K562 (cell line): ENCODE measurements at regions not wholly inside any gene's neighbourhood (a gene's known extent, or its start where the extent isn't known, plus 50 kb on each side); places are given as distances from the start of the nearest gene placed in this dataset.

Experiments
- CBX8 ChIP-seq: fragments of 200-600 bp; sonication (generic); IDR thresholded peaks from 2 replicates; pipeline ENCODE4 v1.6.1; 2012; ENCODE audit warnings: borderline replicate concordance, mixed run types, low read depth, mild to moderate bottlenecking, moderate library complexity, mixed read lengths, low read length, control low read depth, inconsistent platforms; ENCODE audit not compliant: poor library complexity, severe bottlenecking; ENCODE audit errors: extremely low read depth
- CHD1 ChIP-seq: fragments of 200-600 bp; sonication (generic); IDR thresholded peaks from one replicate; pipeline ENCODE4 v1.6.1; 2012; ENCODE audit warnings: mild to moderate bottlenecking, moderate library complexity, low read length, inconsistent platforms
- CREM ChIP-seq: IDR thresholded peaks from 2 replicates; pipeline ENCODE4 v1.6.1; 2014; ENCODE audit warnings: antibody characterized with exemption, low read depth
- EZH2 ChIP-seq: IDR thresholded peaks from 2 replicates; pipeline ENCODE4 v1.6.1; 2012; ENCODE audit warnings: low read depth, mild to moderate bottlenecking, inconsistent platforms, low read length, borderline replicate concordance
- NBN ChIP-seq: fragments of 450-650 bp; IDR thresholded peaks from 2 replicates; pipeline ENCODE4 v1.6.1; 2016; ENCODE audit warnings: low read depth, mild to moderate bottlenecking
- NFE2 ChIP-seq: IDR thresholded peaks from 2 replicates; pipeline ENCODE4 v1.6.1; 2014; ENCODE audit warnings: antibody characterized with exemption, low read depth
- NR4A1 ChIP-seq, 2 experiments: fragments of 250-450 bp in 1 of 2; fragments of 450-650 bp in 1 of 2; sonication (Bioruptor Pico) in 1 of 2; IDR thresholded peaks; 2 replicates each; pipeline versions ENCODE4 v1.4.0 to v1.6.1; 2016 to 2020; ENCODE audit warnings: mild to moderate bottlenecking in 2 of 2, missing compliant biosample characterization in 1 of 2, missing genetic modification characterization in 1 of 2, moderate library complexity in 1 of 2
- POLR2AphosphoS5 ChIP-seq: IDR thresholded peaks from 2 replicates; pipeline ENCODE4 v1.6.1; 2011; ENCODE audit warnings: mild to moderate bottlenecking, low read depth, low read length, moderate library complexity; ENCODE audit not compliant: control insufficient read depth, insufficient read depth
- PRPF4 ChIP-seq: fragments of 200-400 bp; formaldehyde crosslinking; IDR thresholded peaks from one replicate; pipeline ENCODE4 v1.6.1; 2017; ENCODE audit warnings: low read length, low read depth, mild to moderate bottlenecking; ENCODE audit not compliant: insufficient read depth, poor library complexity, severe bottlenecking
- RAD21 ChIP-seq, 2 experiments: fragments of 250-450 bp in 1 of 2; fragments of 450-650 bp in 1 of 2; sonication (Bioruptor Pico) in 1 of 2; formaldehyde crosslinking in 1 of 2; IDR thresholded peaks in 1 of 2; conservative IDR thresholded peaks in 1 of 2; 2 replicates each; pipeline versions ENCODE4 v1.4.0 to v1.8.0; 2020 to 2022; ENCODE audit warnings: mild to moderate bottlenecking in 2 of 2, moderate library complexity in 1 of 2
- ZNF408 ChIP-seq: fragments of 250-450 bp; sonication (Bioruptor Pico); IDR thresholded peaks from 2 replicates; pipeline ENCODE4 v1.4.0; 2020; ENCODE audit warnings: low read depth, mild to moderate bottlenecking, moderate library complexity
- TF ChIP-seq, protein P1 (sequence below), 3 experiments: IDR thresholded peaks in 2 of 3; conservative IDR thresholded peaks in 1 of 3; 2 replicates each; pipeline ENCODE4 v1.5.1; 2011 to 2012; ENCODE audit warnings: low read length in 3 of 3, mild to moderate bottlenecking in 3 of 3, control low read depth in 2 of 3, improper control_type of control experiment in 1 of 3, inconsistent platforms in 1 of 3, low read depth in 1 of 3, mixed read lengths in 1 of 3, moderate library complexity in 1 of 3; ENCODE audit not compliant: insufficient read depth in 2 of 3
- TF ChIP-seq, protein P2 (sequence below), 2 experiments: fragments of 450-650 bp; formaldehyde crosslinking in 1 of 2; IDR thresholded peaks; 2 replicates each; pipeline versions ENCODE4 v1.4.0 to v1.6.1; 2014 to 2020; ENCODE audit warnings: mild to moderate bottlenecking in 2 of 2, borderline replicate concordance in 1 of 2, low read depth in 1 of 2
- TF ChIP-seq, protein P3 (sequence below), 2 experiments: IDR thresholded peaks; 2 replicates each; pipeline ENCODE4 v1.6.1; 2012; ENCODE audit warnings: improper control_type of control experiment in 2 of 2, low read depth in 2 of 2, low read length in 2 of 2, borderline replicate concordance in 1 of 2

DNA sequence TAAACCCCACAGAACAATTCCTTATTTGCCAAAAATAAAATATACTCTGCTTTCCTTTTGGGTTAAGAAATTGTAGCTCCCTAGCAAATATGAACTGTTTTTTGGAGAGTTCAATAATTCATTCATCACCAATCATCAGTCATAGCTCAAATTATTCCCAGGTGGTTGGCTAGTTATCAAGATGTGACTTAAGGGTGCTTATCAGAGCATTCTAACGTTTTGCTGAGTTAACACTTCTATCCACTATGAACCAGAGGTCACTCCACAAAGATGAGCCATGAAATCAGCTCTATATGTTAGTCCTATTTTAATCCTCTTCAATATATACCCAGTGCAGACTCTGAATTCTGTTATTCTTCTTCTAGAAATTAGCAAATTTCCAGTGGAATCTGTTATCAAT, 379.1 kb downstream of the TENT5A start:
- TF ChIP-seq EZH2 (no peak), CHD1 (no peak), CREM (no peak), PRPF4 (no peak), NBN (no peak), NFE2 (no peak), RAD21 (CRISPR knock-in tag; conservative IDR thresholded peaks at IDR 0.05 in 1 of 2, IDR thresholded peaks at IDR 0.05 in 1 of 2) (no peak), POLR2AphosphoS5 (no peak), NR4A1 (CRISPR knock-in tag; IDR thresholded peaks at IDR 0.05) (no peak), NR4A1 (tag; IDR thresholded peaks at IDR 0.05) (no peak), ZNF408 (CRISPR knock-in tag) (no peak), CBX8 (no peak)
- TF ChIP-seq, protein P1, sequence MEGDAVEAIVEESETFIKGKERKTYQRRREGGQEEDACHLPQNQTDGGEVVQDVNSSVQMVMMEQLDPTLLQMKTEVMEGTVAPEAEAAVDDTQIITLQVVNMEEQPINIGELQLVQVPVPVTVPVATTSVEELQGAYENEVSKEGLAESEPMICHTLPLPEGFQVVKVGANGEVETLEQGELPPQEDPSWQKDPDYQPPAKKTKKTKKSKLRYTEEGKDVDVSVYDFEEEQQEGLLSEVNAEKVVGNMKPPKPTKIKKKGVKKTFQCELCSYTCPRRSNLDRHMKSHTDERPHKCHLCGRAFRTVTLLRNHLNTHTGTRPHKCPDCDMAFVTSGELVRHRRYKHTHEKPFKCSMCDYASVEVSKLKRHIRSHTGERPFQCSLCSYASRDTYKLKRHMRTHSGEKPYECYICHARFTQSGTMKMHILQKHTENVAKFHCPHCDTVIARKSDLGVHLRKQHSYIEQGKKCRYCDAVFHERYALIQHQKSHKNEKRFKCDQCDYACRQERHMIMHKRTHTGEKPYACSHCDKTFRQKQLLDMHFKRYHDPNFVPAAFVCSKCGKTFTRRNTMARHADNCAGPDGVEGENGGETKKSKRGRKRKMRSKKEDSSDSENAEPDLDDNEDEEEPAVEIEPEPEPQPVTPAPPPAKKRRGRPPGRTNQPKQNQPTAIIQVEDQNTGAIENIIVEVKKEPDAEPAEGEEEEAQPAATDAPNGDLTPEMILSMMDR (IDR thresholded peaks at IDR 0.05 in 2 of 3, conservative IDR thresholded peaks at IDR 0.05 in 1 of 3; ENCODE audit: insufficient read depth in 2 of 3, low read depth in 1 of 3, low read length in 3 of 3), result no peak
- TF ChIP-seq, protein P2, sequence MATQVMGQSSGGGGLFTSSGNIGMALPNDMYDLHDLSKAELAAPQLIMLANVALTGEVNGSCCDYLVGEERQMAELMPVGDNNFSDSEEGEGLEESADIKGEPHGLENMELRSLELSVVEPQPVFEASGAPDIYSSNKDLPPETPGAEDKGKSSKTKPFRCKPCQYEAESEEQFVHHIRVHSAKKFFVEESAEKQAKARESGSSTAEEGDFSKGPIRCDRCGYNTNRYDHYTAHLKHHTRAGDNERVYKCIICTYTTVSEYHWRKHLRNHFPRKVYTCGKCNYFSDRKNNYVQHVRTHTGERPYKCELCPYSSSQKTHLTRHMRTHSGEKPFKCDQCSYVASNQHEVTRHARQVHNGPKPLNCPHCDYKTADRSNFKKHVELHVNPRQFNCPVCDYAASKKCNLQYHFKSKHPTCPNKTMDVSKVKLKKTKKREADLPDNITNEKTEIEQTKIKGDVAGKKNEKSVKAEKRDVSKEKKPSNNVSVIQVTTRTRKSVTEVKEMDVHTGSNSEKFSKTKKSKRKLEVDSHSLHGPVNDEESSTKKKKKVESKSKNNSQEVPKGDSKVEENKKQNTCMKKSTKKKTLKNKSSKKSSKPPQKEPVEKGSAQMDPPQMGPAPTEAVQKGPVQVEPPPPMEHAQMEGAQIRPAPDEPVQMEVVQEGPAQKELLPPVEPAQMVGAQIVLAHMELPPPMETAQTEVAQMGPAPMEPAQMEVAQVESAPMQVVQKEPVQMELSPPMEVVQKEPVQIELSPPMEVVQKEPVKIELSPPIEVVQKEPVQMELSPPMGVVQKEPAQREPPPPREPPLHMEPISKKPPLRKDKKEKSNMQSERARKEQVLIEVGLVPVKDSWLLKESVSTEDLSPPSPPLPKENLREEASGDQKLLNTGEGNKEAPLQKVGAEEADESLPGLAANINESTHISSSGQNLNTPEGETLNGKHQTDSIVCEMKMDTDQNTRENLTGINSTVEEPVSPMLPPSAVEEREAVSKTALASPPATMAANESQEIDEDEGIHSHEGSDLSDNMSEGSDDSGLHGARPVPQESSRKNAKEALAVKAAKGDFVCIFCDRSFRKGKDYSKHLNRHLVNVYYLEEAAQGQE (IDR thresholded peaks at IDR 0.05; ENCODE audit: borderline replicate concordance), result no peak
- TF ChIP-seq, protein P2 (CRISPR knock-in tag; IDR thresholded peaks at IDR 0.05; ENCODE audit: low read depth), result no peak
- TF ChIP-seq, protein P3, sequence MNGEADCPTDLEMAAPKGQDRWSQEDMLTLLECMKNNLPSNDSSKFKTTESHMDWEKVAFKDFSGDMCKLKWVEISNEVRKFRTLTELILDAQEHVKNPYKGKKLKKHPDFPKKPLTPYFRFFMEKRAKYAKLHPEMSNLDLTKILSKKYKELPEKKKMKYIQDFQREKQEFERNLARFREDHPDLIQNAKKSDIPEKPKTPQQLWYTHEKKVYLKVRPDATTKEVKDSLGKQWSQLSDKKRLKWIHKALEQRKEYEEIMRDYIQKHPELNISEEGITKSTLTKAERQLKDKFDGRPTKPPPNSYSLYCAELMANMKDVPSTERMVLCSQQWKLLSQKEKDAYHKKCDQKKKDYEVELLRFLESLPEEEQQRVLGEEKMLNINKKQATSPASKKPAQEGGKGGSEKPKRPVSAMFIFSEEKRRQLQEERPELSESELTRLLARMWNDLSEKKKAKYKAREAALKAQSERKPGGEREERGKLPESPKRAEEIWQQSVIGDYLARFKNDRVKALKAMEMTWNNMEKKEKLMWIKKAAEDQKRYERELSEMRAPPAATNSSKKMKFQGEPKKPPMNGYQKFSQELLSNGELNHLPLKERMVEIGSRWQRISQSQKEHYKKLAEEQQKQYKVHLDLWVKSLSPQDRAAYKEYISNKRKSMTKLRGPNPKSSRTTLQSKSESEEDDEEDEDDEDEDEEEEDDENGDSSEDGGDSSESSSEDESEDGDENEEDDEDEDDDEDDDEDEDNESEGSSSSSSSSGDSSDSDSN (IDR thresholded peaks at IDR 0.05; ENCODE audit: borderline replicate concordance in 1 of 2, low read depth in 2 of 2, low read length in 2 of 2), result no peak
